ENCODE measurements at regions not wholly inside any gene's neighbourhood (a gene's known extent, or its start where the extent isn't known, plus 50 kb on each side); places are given as distances from the start of the nearest gene placed in this dataset.

DNA sequence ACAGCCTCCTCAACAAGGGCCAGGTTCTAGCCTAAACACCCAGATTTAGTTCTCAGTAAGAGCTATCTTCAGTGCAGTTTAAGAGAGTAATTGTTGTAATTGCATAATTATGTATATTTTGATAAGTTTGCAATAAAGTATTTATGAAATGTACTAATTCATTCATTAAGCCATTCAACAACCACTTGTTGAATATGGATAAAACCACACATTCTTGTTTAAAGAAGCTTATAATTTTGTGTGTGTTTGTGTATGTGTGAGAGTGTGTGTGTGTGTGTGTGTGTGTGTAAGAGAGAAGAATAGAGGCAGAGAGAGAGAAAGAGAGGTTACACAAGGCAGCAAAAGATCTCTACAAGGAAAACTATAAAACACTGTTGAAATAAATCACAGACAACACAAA is 115.0 kb upstream of the SLC25A13 start:
- H2AFZ ChIP-seq (ENCODE audit: low read length), result no peak overlapping the region
- H4K20me1 ChIP-seq (ENCODE audit: control insufficient read depth, insufficient read depth, insufficient read length), result no peaks in the 10 kb centered on the region
- H2BK15ac ChIP-seq (ENCODE audit: low read depth, low read length), result no peak overlapping the region
- H4K91ac ChIP-seq (ENCODE audit: insufficient read length, low read depth, low read length), result no peak overlapping the region
- no peaks in the 10 kb centered on the region for H3K9me3 Mint-ChIP-seq
- H3K4me3 Mint-ChIP-seq, result no peak overlapping the region
- H2BK5ac ChIP-seq (ENCODE audit: insufficient read length, low read length), result no peak overlapping the region
- H3K14ac ChIP-seq (ENCODE audit: insufficient read depth, low read length), result no peak overlapping the region
- no peak overlapping the region for H3K27ac Mint-ChIP-seq
- no peak overlapping the region for H3K23ac ChIP-seq (ENCODE audit: insufficient read length, low read depth, low read length)
- H3K79me2 ChIP-seq (ENCODE audit: insufficient read depth, low read length), result no peaks in the 10 kb centered on the region
- H3K4ac ChIP-seq (ENCODE audit: low read depth, low read length), result no peak overlapping the region
- no peak overlapping the region for H3K18ac ChIP-seq (ENCODE audit: insufficient read length, low read depth, low read length)
- peaks cover 1% of the 10 kb centered on the region for H3K27me3 Mint-ChIP-seq (ENCODE audit: low read depth)
- H3T11ph ChIP-seq (ENCODE audit: low read length), result no peak overlapping the region
- H2BK120ac ChIP-seq (ENCODE audit: low read depth, low read length, poor library complexity, severe bottlenecking), result no peak overlapping the region
- TF ChIP-seq, protein P1, sequence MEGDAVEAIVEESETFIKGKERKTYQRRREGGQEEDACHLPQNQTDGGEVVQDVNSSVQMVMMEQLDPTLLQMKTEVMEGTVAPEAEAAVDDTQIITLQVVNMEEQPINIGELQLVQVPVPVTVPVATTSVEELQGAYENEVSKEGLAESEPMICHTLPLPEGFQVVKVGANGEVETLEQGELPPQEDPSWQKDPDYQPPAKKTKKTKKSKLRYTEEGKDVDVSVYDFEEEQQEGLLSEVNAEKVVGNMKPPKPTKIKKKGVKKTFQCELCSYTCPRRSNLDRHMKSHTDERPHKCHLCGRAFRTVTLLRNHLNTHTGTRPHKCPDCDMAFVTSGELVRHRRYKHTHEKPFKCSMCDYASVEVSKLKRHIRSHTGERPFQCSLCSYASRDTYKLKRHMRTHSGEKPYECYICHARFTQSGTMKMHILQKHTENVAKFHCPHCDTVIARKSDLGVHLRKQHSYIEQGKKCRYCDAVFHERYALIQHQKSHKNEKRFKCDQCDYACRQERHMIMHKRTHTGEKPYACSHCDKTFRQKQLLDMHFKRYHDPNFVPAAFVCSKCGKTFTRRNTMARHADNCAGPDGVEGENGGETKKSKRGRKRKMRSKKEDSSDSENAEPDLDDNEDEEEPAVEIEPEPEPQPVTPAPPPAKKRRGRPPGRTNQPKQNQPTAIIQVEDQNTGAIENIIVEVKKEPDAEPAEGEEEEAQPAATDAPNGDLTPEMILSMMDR (conservative IDR thresholded peaks at IDR 0.05), result no peak
- H3K4me1 Mint-ChIP-seq, result no peaks in the 10 kb centered on the region
- no peaks in the 10 kb centered on the region for H3K4me1 ChIP-seq (ENCODE audit: insufficient read depth, low read length)
- H2AK5ac ChIP-seq (ENCODE audit: insufficient read length, low read length), result no peak overlapping the region
- H3K56ac ChIP-seq (ENCODE audit: insufficient read length, low read depth, low read length), result no peak overlapping the region
- no peaks in the 10 kb centered on the region for H3K23me2 ChIP-seq (ENCODE audit: insufficient read length, low read depth, low read length, poor library complexity, severe bottlenecking)
- H4K8ac ChIP-seq (replicated peaks; ENCODE audit: insufficient read length, low read depth, low read length), result no peak overlapping the region
- H3K4me2 ChIP-seq (ENCODE audit: insufficient read depth, insufficient read length, low read length), result no peak overlapping the region
- no peaks in the 10 kb centered on the region for H3K9me3 ChIP-seq (ENCODE audit: control insufficient read depth, low read depth, low read length)
- no peak overlapping the region for H2BK12ac ChIP-seq (ENCODE audit: insufficient read length, low read depth, low read length)
- H3K79me1 ChIP-seq (ENCODE audit: insufficient read depth, low read depth, low read length, poor library complexity, severe bottlenecking), result no peaks in the 10 kb centered on the region
- H3K27me3 ChIP-seq (ENCODE audit: insufficient read depth, low read length), result no peaks in the 10 kb centered on the region
- H3K9ac ChIP-seq (ENCODE audit: extremely low read depth, insufficient read length, low read length), result no peak overlapping the region
- no peaks in the 10 kb centered on the region for H3K36me3 Mint-ChIP-seq (ENCODE audit: insufficient read depth in 1 of 3, low read depth in 3 of 3)
- no peak overlapping the region for H2BK20ac ChIP-seq (ENCODE audit: low read depth, low read length, poor library complexity, severe bottlenecking)
- no peak overlapping the region for H3K27ac ChIP-seq (ENCODE audit: insufficient read length, low read depth, low read length)
- no peak overlapping the region for H4K5ac ChIP-seq (ENCODE audit: insufficient read length, low read depth, low read length)
- no peak for DNase-seq
